ENCODE measurements at regions not wholly inside any gene's neighbourhood (a gene's known extent, or its start where the extent isn't known, plus 50 kb on each side); places are given as distances from the start of the nearest gene placed in this dataset.

DNA sequence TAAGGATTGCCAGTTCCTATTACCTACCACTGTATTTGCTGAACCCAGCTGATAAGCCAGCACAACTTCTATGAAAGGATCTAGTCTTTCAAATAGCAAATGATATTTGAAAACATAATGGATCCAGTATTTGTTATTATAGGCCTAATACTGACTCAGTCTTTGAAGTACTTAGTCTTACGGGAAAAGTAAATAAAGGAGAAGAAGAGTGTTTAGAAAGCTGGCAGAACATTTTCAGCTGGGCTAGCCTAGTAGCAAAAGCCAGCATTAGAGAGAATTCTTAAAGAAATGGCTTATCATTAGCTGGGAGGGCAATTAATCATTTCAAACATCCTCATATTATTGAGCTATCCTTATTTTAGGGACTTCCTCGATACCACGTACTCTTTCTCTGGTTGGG, 101.4 kb upstream of the GOLIM4 start:
- no peak for TF ChIP-seq CTCF (IDR thresholded peaks at IDR 0.05; ENCODE audit: borderline replicate concordance)
- no peaks in the 10 kb centered on the region for H3K36me3 ChIP-seq
- no peak overlapping the region for H3K27ac ChIP-seq (replicated peaks)
- peaks cover 27% of the 10 kb centered on the region for H3K27me3 ChIP-seq (ENCODE audit: low read depth)
- H3K4me1 ChIP-seq: no peaks in the 10 kb centered on the region
- H3K4me3 ChIP-seq: no peak overlapping the region
- intact Hi-C loops (cut with micrococcal nuclease): no loop called here
- no peak for DNase-seq
- no peaks in the 10 kb centered on the region for H3K9me3 ChIP-seq (replicated peaks)

DNA sequence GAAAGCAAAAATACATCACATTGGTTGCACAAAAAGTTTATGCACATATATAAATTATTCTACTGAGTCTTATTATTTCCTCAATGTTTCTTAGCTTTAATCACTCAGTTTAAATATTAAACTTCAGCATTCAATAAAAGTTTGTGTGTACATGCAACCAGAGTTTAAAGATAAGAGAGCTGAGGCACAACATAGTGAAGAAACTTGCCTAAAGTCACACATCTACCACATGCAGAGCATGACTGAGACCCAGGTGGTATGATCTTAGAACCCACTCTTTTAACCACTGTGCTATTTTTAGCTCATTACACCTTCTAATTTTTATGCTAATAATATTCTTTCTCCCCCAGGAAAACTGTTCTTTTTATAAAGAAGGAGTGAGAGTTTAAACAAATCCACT, 96.1 kb upstream of the GOLIM4 start:
- Histone ChIP-seq H3K4me1 (no peaks in the 10 kb centered on the region), H3K27me3 (ENCODE audit: low read depth) (peaks cover 11% of the 10 kb centered on the region), H3K9me3 (replicated peaks) (no peaks in the 10 kb centered on the region), H3K4me3 (no peak overlapping the region), H3K27ac (replicated peaks) (no peak overlapping the region), H3K36me3 (no peaks in the 10 kb centered on the region)
- no peak for TF ChIP-seq CTCF (IDR thresholded peaks at IDR 0.05; ENCODE audit: borderline replicate concordance)
- intact Hi-C loops (cut with micrococcal nuclease): no loop called here
- no peak for DNase-seq

DNA sequence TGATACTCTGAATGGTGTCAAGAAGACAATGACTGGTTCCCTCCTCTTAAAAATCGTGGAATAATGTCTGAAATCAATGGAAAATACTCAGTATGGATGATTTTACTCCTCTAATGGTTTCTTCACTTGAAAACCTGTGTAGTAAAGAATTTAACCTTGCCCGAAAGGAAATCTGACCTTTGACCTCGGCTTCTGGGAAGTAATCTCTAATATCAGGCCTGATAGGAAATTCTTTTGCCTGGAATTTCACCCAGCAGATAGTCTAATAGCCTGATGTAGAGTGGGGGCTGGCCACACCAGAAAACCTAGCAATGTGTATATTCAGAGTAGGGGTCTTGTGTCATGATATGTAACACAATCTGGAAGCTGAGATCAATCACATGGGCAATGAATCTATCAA, 91.5 kb upstream of the GOLIM4 start:
- Histone ChIP-seq H3K4me3 (no peak overlapping the region), H3K36me3 (no peaks in the 10 kb centered on the region), H3K27me3 (ENCODE audit: low read depth) (no peaks in the 10 kb centered on the region), H3K27ac (replicated peaks) (no peak overlapping the region), H3K4me1 (no peaks in the 10 kb centered on the region), H3K9me3 (replicated peaks) (no peaks in the 10 kb centered on the region)
- DNase-seq: no peak
- intact Hi-C loops (cut with micrococcal nuclease): no loop called here
- TF ChIP-seq CTCF (IDR thresholded peaks at IDR 0.05; ENCODE audit: borderline replicate concordance): no peak

GRCh38 chr3:168186293-168186983, 90.7 kb upstream of the GOLIM4 start:
- Histone ChIP-seq H3K27me3 (ENCODE audit: low read depth) (no peaks in the 10 kb centered on the region), H3K4me1 (no peaks in the 10 kb centered on the region), H3K4me3 (no peak overlapping the region), H3K27ac (replicated peaks) (no peak overlapping the region), H3K9me3 (replicated peaks) (no peaks in the 10 kb centered on the region), H3K36me3 (no peaks in the 10 kb centered on the region)
- TF ChIP-seq CTCF (IDR thresholded peaks at IDR 0.05; ENCODE audit: borderline replicate concordance): no peak
- DNase-seq: no peak
- intact Hi-C loops (cut with micrococcal nuclease): no loop called here

DNA sequence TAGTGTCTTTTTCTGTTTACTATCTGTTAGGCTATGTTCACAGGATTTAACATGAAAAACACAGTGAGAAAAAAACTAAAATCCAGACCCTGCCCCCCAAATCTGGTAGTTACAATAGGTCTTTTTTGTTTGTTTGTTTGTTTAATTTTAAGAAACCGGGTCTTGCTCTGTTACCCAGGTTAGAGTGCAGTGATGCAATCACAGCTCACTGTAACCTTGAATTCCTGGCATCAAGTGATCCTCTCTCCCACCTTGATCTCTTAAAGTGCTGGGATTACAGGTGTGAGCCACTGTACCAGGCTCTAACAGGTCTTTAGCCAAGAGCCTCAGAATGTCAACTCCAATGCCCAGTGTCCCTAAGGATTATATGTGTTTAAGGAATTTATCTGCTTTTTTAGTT, 88.0 kb upstream of the GOLIM4 start:
- H3K27ac ChIP-seq (replicated peaks): no peak overlapping the region
- no peaks in the 10 kb centered on the region for H3K36me3 ChIP-seq
- H3K4me1 ChIP-seq: no peaks in the 10 kb centered on the region
- no peak for DNase-seq
- intact Hi-C loops (cut with micrococcal nuclease): no loop called here
- TF ChIP-seq CTCF (IDR thresholded peaks at IDR 0.05; ENCODE audit: borderline replicate concordance): no peak
- H3K4me3 ChIP-seq: no peak overlapping the region
- H3K27me3 ChIP-seq (ENCODE audit: low read depth): no peaks in the 10 kb centered on the region
- no peaks in the 10 kb centered on the region for H3K9me3 ChIP-seq (replicated peaks)
